GM23338 (cell line): ENCODE measurements at regions not wholly inside any gene's neighbourhood (a gene's known extent, or its start where the extent isn't known, plus 50 kb on each side); places are given as distances from the start of the nearest gene placed in this dataset.

ENCODE experiments used
- ATAC-seq: fragments of 200-7000 bp; cut with Tn5 transposase; 3 replicates; pipeline ENCODE4 v1.9.1; 2020
- DNase-seq: peaks from one replicate; pipeline ENCODE4 v3.0.0-alpha.2; 2015; ENCODE audit warnings: low spot score
- H2AFZ ChIP-seq: fragments of 200-600 bp; sonication (generic); 2 replicates; pipeline ENCODE4 v1.8.0; 2016; ENCODE audit warnings: antibody characterized with exemption, mild to moderate bottlenecking, moderate library complexity
- H3F3A ChIP-seq: fragments of 200-600 bp; sonication (generic); replicated peaks from 2 replicates; pipeline ENCODE4 v1.8.0; 2017; ENCODE audit warnings: antibody characterized with exemption, mixed run types, low read depth
- H3K27ac ChIP-seq: fragments of 200-600 bp; sonication (generic); 2 replicates; pipeline ENCODE4 v1.6.1; 2016; ENCODE audit warnings: low read depth
- H3K27me3 ChIP-seq: fragments of 200-600 bp; sonication (generic); 2 replicates; pipeline ENCODE4 v1.8.0; 2016; ENCODE audit warnings: mild to moderate bottlenecking, mixed run types, moderate library complexity; ENCODE audit not compliant: insufficient read depth
- H3K36me3 ChIP-seq: fragments of 200-600 bp; sonication (generic); 2 replicates; pipeline ENCODE4 v1.8.0; 2016; ENCODE audit warnings: mild to moderate bottlenecking; ENCODE audit not compliant: insufficient read depth
- H3K4me1 ChIP-seq: fragments of 200-600 bp; sonication (generic); 2 replicates; pipeline ENCODE4 v1.8.0; 2016; ENCODE audit warnings: mild to moderate bottlenecking, moderate library complexity; ENCODE audit not compliant: insufficient read depth
- H3K4me2 ChIP-seq: fragments of 200-600 bp; sonication (generic); 2 replicates; pipeline ENCODE4 v1.7.1; 2017; ENCODE audit warnings: mixed run types
- H3K4me3 ChIP-seq: fragments of 200-600 bp; sonication (generic); 2 replicates; pipeline ENCODE4 v1.6.1; 2016; ENCODE audit warnings: mixed run types
- H3K79me2 ChIP-seq: fragments of 200-600 bp; sonication (generic); replicated peaks from 2 replicates; pipeline ENCODE4 v1.8.0; 2017; ENCODE audit warnings: mild to moderate bottlenecking; ENCODE audit not compliant: insufficient read depth
- H3K9me2 ChIP-seq: fragments of 200-600 bp; sonication (generic); 2 replicates; pipeline ENCODE4 v1.8.0; 2017; ENCODE audit not compliant: insufficient read depth
- H4K20me1 ChIP-seq: fragments of 200-600 bp; sonication (generic); replicated peaks from 2 replicates; pipeline ENCODE4 v1.8.0; 2017; ENCODE audit warnings: mild to moderate bottlenecking; ENCODE audit not compliant: insufficient read depth
- H3K27ac Mint-ChIP-seq: 2 replicates; pipeline ENCODE4 v1.8.0; 2020; ENCODE audit warnings: inconsistent platforms, mild to moderate bottlenecking, moderate library complexity, mixed read lengths
- H3K27me3 Mint-ChIP-seq: 3 replicates; pipeline ENCODE4 v1.8.0; 2022; ENCODE audit warnings: low read depth, mild to moderate bottlenecking, moderate library complexity, mixed read lengths, inconsistent platforms; ENCODE audit not compliant: insufficient read depth, poor library complexity
- H3K36me3 Mint-ChIP-seq: 3 replicates; pipeline ENCODE4 v1.8.0; 2021; ENCODE audit warnings: low read depth, mild to moderate bottlenecking, inconsistent platforms, moderate library complexity, mixed read lengths
- H3K4me1 Mint-ChIP-seq: 3 replicates; pipeline ENCODE4 v1.8.0; 2020; ENCODE audit warnings: mild to moderate bottlenecking, inconsistent platforms, mixed read lengths
- H3K4me3 Mint-ChIP-seq: 3 replicates; pipeline ENCODE4 v1.8.0; 2021; ENCODE audit warnings: moderate library complexity, mild to moderate bottlenecking, inconsistent platforms, mixed read lengths
- H3K9me3 Mint-ChIP-seq: 3 replicates; pipeline ENCODE4 v1.8.0; 2020; ENCODE audit warnings: moderate library complexity, mild to moderate bottlenecking, inconsistent platforms, mixed read lengths
- CREB1 ChIP-seq: fragments of 250-450 bp; sonication (Bioruptor Pico); IDR thresholded peaks from 2 replicates; pipeline ENCODE4 v1.5.0; 2020; ENCODE audit warnings: low read depth, mild to moderate bottlenecking, moderate library complexity
- CTCF ChIP-seq, 2 experiments: fragments of 200-600 bp in 1 of 2; sonication (generic) in 1 of 2; conservative IDR thresholded peaks; 2 replicates each; pipeline versions ENCODE4 v1.5.1 to v1.6.1; 2016 to 2017; ENCODE audit warnings: antibody characterized with exemption in 2 of 2, low read depth in 2 of 2, mild to moderate bottlenecking in 2 of 2, moderate library complexity in 1 of 2
- ETS1 ChIP-seq: IDR thresholded peaks from 2 replicates; pipeline ENCODE4 v1.6.1; 2016; ENCODE audit warnings: antibody characterized with exemption
- NANOG ChIP-seq: IDR thresholded peaks from 2 replicates; pipeline ENCODE4 v1.6.1; 2016; ENCODE audit warnings: antibody characterized with exemption, borderline replicate concordance
- POLR2AphosphoS5 ChIP-seq: IDR thresholded peaks from 2 replicates; pipeline ENCODE4 v1.6.1; 2016; ENCODE audit warnings: antibody characterized with exemption, low read depth
- REST ChIP-seq: IDR thresholded peaks from one replicate; pipeline ENCODE4 v1.6.1; 2018; ENCODE audit warnings: antibody characterized with exemption; ENCODE audit not compliant: unreplicated experiment
- STAT1 ChIP-seq: IDR thresholded peaks from one replicate; pipeline ENCODE4 v1.6.1; 2016; ENCODE audit warnings: antibody characterized with exemption; ENCODE audit not compliant: unreplicated experiment
- ZNF331 ChIP-seq: fragments of 250-450 bp; sonication (Bioruptor Pico); IDR thresholded peaks from 2 replicates; pipeline ENCODE4 v1.5.0; 2020; ENCODE audit warnings: low read depth, mild to moderate bottlenecking, moderate library complexity
- ZNF462 ChIP-seq: fragments of 250-450 bp; sonication (Bioruptor Pico); IDR thresholded peaks from 2 replicates; pipeline ENCODE4 v1.5.0; 2020; ENCODE audit warnings: mild to moderate bottlenecking, moderate library complexity

- TF ChIP-seq ZNF462 (CRISPR knock-in tag) (no peak), STAT1 (no peak), REST (no peak), POLR2AphosphoS5 (no peak), NANOG (no peak)
Measured at GRCh38 chr5:79923431-79923830, 67.6 kb downstream of the MTX3 start (continued).

- H3K4me3 ChIP-seq, result no peak overlapping the region
- no peaks in the 10 kb centered on the region for H3K27me3 Mint-ChIP-seq
- H3K27ac Mint-ChIP-seq, result no peak overlapping the region
- H2AFZ ChIP-seq, result no peak overlapping the region
- H3K36me3 Mint-ChIP-seq, result no peaks in the 10 kb centered on the region
- no peak for ATAC-seq
- no peaks in the 10 kb centered on the region for H3F3A ChIP-seq
- peaks cover 10% of the 10 kb centered on the region; the same call in 2 of the 3 replicates for H3K4me1 Mint-ChIP-seq
- H3K4me1 ChIP-seq, result no peaks in the 10 kb centered on the region
- no peak overlapping the region for H3K4me3 Mint-ChIP-seq
- H3K9me2 ChIP-seq, result no peaks in the 10 kb centered on the region
- H3K36me3 ChIP-seq, result no peaks in the 10 kb centered on the region
- no peaks in the 10 kb centered on the region for H3K79me2 ChIP-seq
- no peaks in the 10 kb centered on the region for H3K27me3 ChIP-seq
- H3K27ac ChIP-seq, result no peak overlapping the region
- peaks cover 11% of the 10 kb centered on the region; the same call in 2 of the 3 replicates for H3K9me3 Mint-ChIP-seq
- DNase-seq, result no peak
- H4K20me1 ChIP-seq, result no peaks in the 10 kb centered on the region
- H3K4me2 ChIP-seq, result no peak overlapping the region
- TF ChIP-seq ETS1, result no peak
- TF ChIP-seq CREB1, result no peak
- no peak for TF ChIP-seq REST
- no peak for TF ChIP-seq ZNF331 (CRISPR knock-in tag)
- no peak for TF ChIP-seq CTCF (conservative IDR thresholded peaks at IDR 0.05; ENCODE audit: low read depth in 2 of 2)
- no peak for TF ChIP-seq POLR2AphosphoS5
Measured at GRCh38 chr5:79922626-79923025, 68.4 kb downstream of the MTX3 start.
